HepG2 (cell line): ENCODE measurements at regions not wholly inside any gene's neighbourhood (a gene's known extent, or its start where the extent isn't known, plus 50 kb on each side); places are given as distances from the start of the nearest gene placed in this dataset.

Experiments
- EP300 ChIP-seq, 3 experiments: sonication (generic) in 1 of 3; formaldehyde crosslinking in 1 of 3; IDR thresholded peaks; 2 replicates each; pipeline versions ENCODE4 v1.5.1 to v1.6.1; 2011 to 2020; ENCODE audit warnings: low read depth in 2 of 3, low read length in 2 of 3, borderline replicate concordance in 1 of 3, improper control_type of control experiment in 1 of 3, mild to moderate bottlenecking in 1 of 3, missing genetic modification reagents in 1 of 3, moderate library complexity in 1 of 3
- ISX ChIP-seq: sonication (generic); formaldehyde crosslinking; conservative IDR thresholded peaks from 2 replicates; pipeline ENCODE4 v1.5.0; 2020; ENCODE audit warnings: missing genetic modification reagents
- KMT2A ChIP-seq: sonication (generic); formaldehyde crosslinking; IDR thresholded peaks from 2 replicates; pipeline ENCODE4 v1.4.0; 2020; ENCODE audit warnings: missing genetic modification reagents
- MAZ ChIP-seq, 2 experiments: sonication (generic) in 1 of 2; formaldehyde crosslinking in 1 of 2; IDR thresholded peaks; 2 replicates each; pipeline versions ENCODE4 v1.5.0 to v1.6.1; 2012 to 2020; ENCODE audit warnings: low read depth in 2 of 2, mild to moderate bottlenecking in 2 of 2, borderline replicate concordance in 1 of 2, improper control_type of control experiment in 1 of 2, low read length in 1 of 2, missing genetic modification reagents in 1 of 2, moderate library complexity in 1 of 2
- MEIS2 ChIP-seq: sonication (generic); formaldehyde crosslinking; IDR thresholded peaks from 2 replicates; pipeline ENCODE4 v1.9.0; 2021; ENCODE audit warnings: mild to moderate bottlenecking, missing genetic modification reagents
- SIN3B ChIP-seq: fragments of 150-350 bp; IDR thresholded peaks from 2 replicates; pipeline ENCODE4 v1.6.1; 2014; ENCODE audit warnings: low read length
- ZBTB21 ChIP-seq: sonication (generic); formaldehyde crosslinking; IDR thresholded peaks from 2 replicates; pipeline ENCODE4 v1.4.0; 2020; ENCODE audit warnings: missing genetic modification reagents
- ZNF780A ChIP-seq: sonication (generic); formaldehyde crosslinking; IDR thresholded peaks from 2 replicates; pipeline ENCODE4 v1.8.0; 2022; ENCODE audit warnings: mild to moderate bottlenecking, missing genetic modification reagents, moderate library complexity
- TF ChIP-seq, protein P1 (sequence below), 2 experiments: sonication (generic) in 1 of 2; formaldehyde crosslinking in 1 of 2; IDR thresholded peaks; 2 replicates each; pipeline versions ENCODE4 v1.4.0 to v1.6.1; 2018 to 2020; ENCODE audit warnings: missing genetic modification reagents in 2 of 2, borderline replicate concordance in 1 of 2, low read depth in 1 of 2, mild to moderate bottlenecking in 1 of 2, missing biosample characterization in 1 of 2
- TF ChIP-seq, protein P2 (sequence below), 2 experiments: IDR thresholded peaks; 2 replicates each; pipeline ENCODE4 v1.6.1; 2011 to 2012; ENCODE audit warnings: low read length in 2 of 2, borderline replicate concordance in 1 of 2, low read depth in 1 of 2, mild to moderate bottlenecking in 1 of 2, moderate library complexity in 1 of 2

DNA sequence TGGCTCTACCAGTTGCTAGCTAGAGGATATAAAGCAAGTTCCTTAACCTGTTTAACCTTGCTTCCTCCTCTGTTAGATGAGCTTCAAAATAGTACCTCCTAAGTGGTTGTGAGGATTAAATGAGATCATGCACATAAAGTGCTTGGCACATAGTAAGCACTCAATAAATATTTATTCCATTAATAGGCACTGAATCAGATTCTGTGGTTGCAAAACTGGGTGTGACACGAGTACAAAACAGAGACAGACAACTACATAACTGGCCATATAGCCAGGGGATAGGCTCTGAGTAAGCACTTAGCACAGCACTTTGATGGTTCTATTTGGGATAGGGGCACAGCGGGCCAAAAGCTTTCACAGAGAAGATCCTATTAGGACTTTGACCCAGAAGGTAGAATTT is 150.3 kb downstream of the RELL1 start:
- no peak for TF ChIP-seq MEIS2 (CRISPR knock-in tag)
- TF ChIP-seq, protein P1, sequence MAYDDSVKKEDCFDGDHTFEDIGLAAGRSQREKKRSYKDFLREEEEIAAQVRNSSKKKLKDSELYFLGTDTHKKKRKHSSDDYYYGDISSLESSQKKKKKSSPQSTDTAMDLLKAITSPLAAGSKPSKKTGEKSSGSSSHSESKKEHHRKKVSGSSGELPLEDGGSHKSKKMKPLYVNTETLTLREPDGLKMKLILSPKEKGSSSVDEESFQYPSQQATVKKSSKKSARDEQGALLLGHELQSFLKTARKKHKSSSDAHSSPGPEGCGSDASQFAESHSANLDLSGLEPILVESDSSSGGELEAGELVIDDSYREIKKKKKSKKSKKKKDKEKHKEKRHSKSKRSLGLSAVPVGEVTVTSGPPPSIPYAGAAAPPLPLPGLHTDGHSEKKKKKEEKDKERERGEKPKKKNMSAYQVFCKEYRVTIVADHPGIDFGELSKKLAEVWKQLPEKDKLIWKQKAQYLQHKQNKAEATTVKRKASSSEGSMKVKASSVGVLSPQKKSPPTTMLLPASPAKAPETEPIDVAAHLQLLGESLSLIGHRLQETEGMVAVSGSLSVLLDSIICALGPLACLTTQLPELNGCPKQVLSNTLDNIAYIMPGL (CRISPR knock-in tag; IDR thresholded peaks at IDR 0.05; ENCODE audit: borderline replicate concordance in 1 of 2, low read depth in 1 of 2), result no peak
- TF ChIP-seq, protein P2, sequence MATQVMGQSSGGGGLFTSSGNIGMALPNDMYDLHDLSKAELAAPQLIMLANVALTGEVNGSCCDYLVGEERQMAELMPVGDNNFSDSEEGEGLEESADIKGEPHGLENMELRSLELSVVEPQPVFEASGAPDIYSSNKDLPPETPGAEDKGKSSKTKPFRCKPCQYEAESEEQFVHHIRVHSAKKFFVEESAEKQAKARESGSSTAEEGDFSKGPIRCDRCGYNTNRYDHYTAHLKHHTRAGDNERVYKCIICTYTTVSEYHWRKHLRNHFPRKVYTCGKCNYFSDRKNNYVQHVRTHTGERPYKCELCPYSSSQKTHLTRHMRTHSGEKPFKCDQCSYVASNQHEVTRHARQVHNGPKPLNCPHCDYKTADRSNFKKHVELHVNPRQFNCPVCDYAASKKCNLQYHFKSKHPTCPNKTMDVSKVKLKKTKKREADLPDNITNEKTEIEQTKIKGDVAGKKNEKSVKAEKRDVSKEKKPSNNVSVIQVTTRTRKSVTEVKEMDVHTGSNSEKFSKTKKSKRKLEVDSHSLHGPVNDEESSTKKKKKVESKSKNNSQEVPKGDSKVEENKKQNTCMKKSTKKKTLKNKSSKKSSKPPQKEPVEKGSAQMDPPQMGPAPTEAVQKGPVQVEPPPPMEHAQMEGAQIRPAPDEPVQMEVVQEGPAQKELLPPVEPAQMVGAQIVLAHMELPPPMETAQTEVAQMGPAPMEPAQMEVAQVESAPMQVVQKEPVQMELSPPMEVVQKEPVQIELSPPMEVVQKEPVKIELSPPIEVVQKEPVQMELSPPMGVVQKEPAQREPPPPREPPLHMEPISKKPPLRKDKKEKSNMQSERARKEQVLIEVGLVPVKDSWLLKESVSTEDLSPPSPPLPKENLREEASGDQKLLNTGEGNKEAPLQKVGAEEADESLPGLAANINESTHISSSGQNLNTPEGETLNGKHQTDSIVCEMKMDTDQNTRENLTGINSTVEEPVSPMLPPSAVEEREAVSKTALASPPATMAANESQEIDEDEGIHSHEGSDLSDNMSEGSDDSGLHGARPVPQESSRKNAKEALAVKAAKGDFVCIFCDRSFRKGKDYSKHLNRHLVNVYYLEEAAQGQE (IDR thresholded peaks at IDR 0.05; ENCODE audit: borderline replicate concordance in 1 of 2, low read depth in 1 of 2, low read length in 2 of 2), result no peak
- no peak for TF ChIP-seq MAZ (IDR thresholded peaks at IDR 0.05; ENCODE audit: borderline replicate concordance, low read depth, low read length)
- TF ChIP-seq MAZ (CRISPR knock-in tag; IDR thresholded peaks at IDR 0.05; ENCODE audit: low read depth), result no peak
- TF ChIP-seq ISX (CRISPR knock-in tag), result no peak
- no peak for TF ChIP-seq EP300 (IDR thresholded peaks at IDR 0.05; ENCODE audit: low read depth in 2 of 2, low read length in 2 of 2)
- no peak for TF ChIP-seq EP300 (CRISPR knock-in tag; IDR thresholded peaks at IDR 0.05; ENCODE audit: borderline replicate concordance)
- TF ChIP-seq ZBTB21 (CRISPR knock-in tag), result no peak
- no peak for TF ChIP-seq KMT2A (CRISPR knock-in tag)
- no peak for TF ChIP-seq ZNF780A (CRISPR knock-in tag)
- TF ChIP-seq SIN3B, result no peak
